HCT116 (cell line): ENCODE measurements at regions not wholly inside any gene's neighbourhood (a gene's known extent, or its start where the extent isn't known, plus 50 kb on each side); places are given as distances from the start of the nearest gene placed in this dataset.

Experiments used
- ATAC-seq: fragments of 200-7000 bp; cut with Tn5 transposase; 2 replicates; pipeline ENCODE4 v1.9.1; 2020; ENCODE audit warnings: mild to moderate bottlenecking, moderate library complexity
- BruUV-seq: library from RNA; stranded (reverse); fragments of 400-500 nt; replicated peaks from 2 replicates; lab custom pipeline; 2021; lab: Mats Ljungman, UMichigan
- CTCF ChIA-PET: fragments of 300-600 bp; sonication (Branson Sonifier 250); formaldehyde crosslinking; loops from one replicate; lab custom pipeline; 2021; ENCODE audit warnings: antibody characterized with exemption; lab: Charles Lee
- POLR2A ChIA-PET: fragments of 300-600, 350-600 bp; sonication (Branson Sonifier 250); formaldehyde crosslinking; loops from one replicate; lab custom pipeline; 2021; ENCODE audit warnings: antibody characterized with exemption; lab: Charles Lee
- RAD21 ChIA-PET, 2 experiments: fragments of 300-600 bp; sonication (Branson Sonifier 250); formaldehyde crosslinking; loops; one replicate each; lab custom pipeline; 2023; ENCODE audit warnings: low total read pairs in 2 of 2; ENCODE audit not compliant: uncharacterized antibody in 2 of 2, unreplicated experiment in 2 of 2, low non-redundant PET in 1 of 2; lab: Charles Lee
- DNase-seq: peaks from one replicate; pipeline ENCODE4 v3.0.0-alpha.2; 2010; ENCODE audit warnings: low read depth, low spot score
- H2AFZ ChIP-seq: fragments of 200-600 bp; shearing (Covaris generic), sonication (generic); 2 replicates; pipeline ENCODE4 v1.6.1; 2017; ENCODE audit warnings: low read depth, mixed run types, mixed read lengths, antibody characterized with exemption, low read length; ENCODE audit not compliant: poor library complexity, severe bottlenecking
- H3K27ac ChIP-seq: 2 replicates; pipeline ENCODE4 v1.5.1; 2012; ENCODE audit warnings: low read depth, low read length
- H3K27me3 ChIP-seq: fragments of 200-600 bp; sonication (generic); 2 replicates; pipeline ENCODE4 v1.6.1; 2016; ENCODE audit warnings: mixed run types, low read length, mixed read lengths; ENCODE audit not compliant: insufficient read depth
- H3K36me3 ChIP-seq, 2 experiments: fragments of 200-500 bp in 1 of 2; fragments of 200-600 bp in 1 of 2; sonication (Bioruptor generic) in 1 of 2; sonication (generic) in 1 of 2; 2 replicates each; pipeline versions ENCODE4 v1.5.1 to v1.6.1; 2014 to 2016; ENCODE audit warnings: low read length in 2 of 2, inconsistent platforms in 1 of 2, mixed read lengths in 1 of 2, mixed run types in 1 of 2; ENCODE audit not compliant: insufficient read depth in 2 of 2, control insufficient read depth in 1 of 2
- H3K4me1 ChIP-seq, 2 experiments: fragments of 200-600 bp in 1 of 2; sonication (generic) in 1 of 2; 2 replicates each; pipeline versions ENCODE4 v1.5.1 to v1.6.1; 2012 to 2017; ENCODE audit warnings: low read length in 2 of 2, inconsistent platforms in 1 of 2, mild to moderate bottlenecking in 1 of 2, mixed read lengths in 1 of 2, mixed run types in 1 of 2, moderate library complexity in 1 of 2; ENCODE audit not compliant: insufficient read depth in 2 of 2, control insufficient read depth in 1 of 2
- H3K4me2 ChIP-seq: fragments of 200-600 bp; sonication (generic); 2 replicates; pipeline ENCODE4 v1.6.1; 2017; ENCODE audit warnings: mixed run types, low read length, mixed read lengths
- H3K4me3 ChIP-seq, 2 experiments: fragments of 200-600 bp in 1 of 2; sonication (generic) in 1 of 2; replicated peaks in 1 of 2; 2 replicates each; pipeline ENCODE4 v1.5.1; 2011 to 2016; ENCODE audit warnings: low read length in 2 of 2, control low read depth in 1 of 2, low read depth in 1 of 2, mild to moderate bottlenecking in 1 of 2, mixed read lengths in 1 of 2, mixed run types in 1 of 2
- H3K79me2 ChIP-seq: fragments of 200-600 bp; sonication (generic); 2 replicates; pipeline ENCODE4 v1.6.1; 2017; ENCODE audit warnings: mild to moderate bottlenecking, mixed run types, low read length, moderate library complexity, mixed read lengths; ENCODE audit not compliant: insufficient read depth
- H3K9ac ChIP-seq: fragments of 200-600 bp; sonication (generic); 2 replicates; pipeline ENCODE4 v1.6.1; 2016; ENCODE audit warnings: low read length, mixed read lengths
- H3K9me2 ChIP-seq: fragments of 200-600 bp; sonication (generic), shearing (Covaris generic); 2 replicates; pipeline ENCODE4 v1.6.1; 2017; ENCODE audit warnings: mixed run types, mild to moderate bottlenecking, moderate library complexity; ENCODE audit not compliant: insufficient read depth
- H3K9me3 ChIP-seq, 2 experiments: fragments of 200-500 bp in 1 of 2; fragments of 200-600 bp in 1 of 2; sonication (Bioruptor generic) in 1 of 2; sonication (generic) in 1 of 2; 2 replicates each; pipeline ENCODE4 v1.6.1; 2014 to 2017; ENCODE audit warnings: low read length in 2 of 2, mixed read lengths in 2 of 2, inconsistent platforms in 1 of 2, low read depth in 1 of 2, mild to moderate bottlenecking in 1 of 2, mixed run types in 1 of 2, moderate library complexity in 1 of 2; ENCODE audit not compliant: control insufficient read depth in 1 of 2, insufficient read depth in 1 of 2
- H4K20me1 ChIP-seq: fragments of 200-600 bp; sonication (generic), shearing (Covaris generic); 2 replicates; pipeline ENCODE4 v1.6.1; 2017; ENCODE audit warnings: mixed run types, mild to moderate bottlenecking, moderate library complexity; ENCODE audit not compliant: insufficient read depth
- CBX3 ChIP-seq: IDR thresholded peaks from 2 replicates; pipeline ENCODE4 v1.6.1; 2012; ENCODE audit warnings: low read depth
- CEBPB ChIP-seq: IDR thresholded peaks from 2 replicates; pipeline ENCODE4 v1.6.1; 2012; ENCODE audit warnings: low read depth
- EGR1 ChIP-seq: IDR thresholded peaks from 2 replicates; pipeline ENCODE4 v1.6.1; 2012; ENCODE audit warnings: low read depth
- ELF1 ChIP-seq: IDR thresholded peaks from 2 replicates; pipeline ENCODE4 v1.6.1; 2012; ENCODE audit warnings: low read depth, borderline replicate concordance
- EZH2 ChIP-seq: fragments of 200-600 bp; sonication (generic); IDR thresholded peaks from 2 replicates; pipeline ENCODE4 v1.6.1; 2017; ENCODE audit warnings: antibody characterized with exemption, mixed run types
- FOSL1 ChIP-seq: IDR thresholded peaks from 2 replicates; pipeline ENCODE4 v1.6.1; 2012; ENCODE audit warnings: low read depth
- JUND ChIP-seq: IDR thresholded peaks from 2 replicates; pipeline ENCODE4 v1.6.1; 2012
- POLR2A ChIP-seq: IDR thresholded peaks from 2 replicates; pipeline ENCODE4 v1.7.0; 2011; ENCODE audit warnings: borderline replicate concordance; ENCODE audit not compliant: insufficient read depth, insufficient read length; ENCODE audit errors: extremely low read depth
- POLR2AphosphoS5 ChIP-seq: IDR thresholded peaks from 2 replicates; pipeline ENCODE4 v1.6.1; 2011; ENCODE audit warnings: mild to moderate bottlenecking, low read depth, low read length, moderate library complexity
- SIN3A ChIP-seq: IDR thresholded peaks from 2 replicates; pipeline ENCODE4 v1.6.1; 2012; ENCODE audit warnings: low read depth
- SP1 ChIP-seq: IDR thresholded peaks from 2 replicates; pipeline ENCODE4 v1.6.1; 2012; ENCODE audit warnings: low read depth
- SRF ChIP-seq: IDR thresholded peaks from 2 replicates; pipeline ENCODE4 v1.6.1; 2012; ENCODE audit warnings: low read depth
- TCF7L2 ChIP-seq: IDR thresholded peaks from 2 replicates; pipeline ENCODE4 v1.7.0; 2011; ENCODE audit warnings: borderline replicate concordance, inconsistent platforms; ENCODE audit not compliant: insufficient read depth, insufficient read length; ENCODE audit errors: extremely low read depth
- YY1 ChIP-seq: IDR thresholded peaks from 2 replicates; pipeline ENCODE4 v1.6.1; 2011; ENCODE audit warnings: low read length, low read depth, moderate library complexity, mild to moderate bottlenecking; ENCODE audit not compliant: insufficient replicate concordance; ENCODE audit errors: extremely low read depth
- ZFX ChIP-seq: fragments of 450-650 bp; IDR thresholded peaks from 2 replicates; pipeline ENCODE4 v1.6.1; 2017
- intact Hi-C: fragments of 100-400 bp; cut with micrococcal nuclease; formaldehyde crosslinking; loops from 2 replicates; pipeline ENCODE4 v1.10.0; 2022
- TF ChIP-seq, protein P1 (sequence below): IDR thresholded peaks from 2 replicates; pipeline ENCODE4 v1.6.1; 2012; ENCODE audit warnings: low read depth
- TF ChIP-seq, protein P2 (sequence below): IDR thresholded peaks from 2 replicates; pipeline ENCODE4 v1.6.1; 2012

DNA sequence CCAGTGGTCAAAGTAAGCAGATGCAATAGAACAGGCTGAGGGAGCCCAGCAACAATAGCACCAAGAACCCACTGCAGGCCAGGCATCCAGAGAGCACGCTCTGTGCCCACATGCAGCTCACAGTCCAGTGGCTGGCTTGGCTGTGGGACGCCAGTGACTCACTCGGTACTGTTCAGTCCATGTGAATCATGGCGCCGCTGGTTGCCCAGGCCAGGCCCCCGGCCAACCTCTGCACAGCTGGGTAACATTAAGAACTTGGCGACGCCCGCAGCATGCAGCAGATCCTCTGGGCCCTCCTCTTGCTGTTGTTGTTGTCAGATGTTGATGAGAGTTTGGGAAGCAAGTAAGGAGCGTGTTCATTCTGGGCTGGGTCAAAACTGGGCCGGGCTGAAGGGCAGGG is 60.5 kb downstream of the MSX1 start:
- no peak overlapping the region for H3K4me3 ChIP-seq
- H3K9ac ChIP-seq: no peak overlapping the region
- ChIA-PET POLR2A (no interaction called here), CTCF (no interaction called here), RAD21 (no interaction called here)
- no peak overlapping the region for H3K4me2 ChIP-seq
- H3K27me3 ChIP-seq: peaks cover 14% of the 10 kb centered on the region; the same call in 1 of the 2 replicates
- BruUV-seq: no TSS peak
- H3K79me2 ChIP-seq: no peaks in the 10 kb centered on the region
- H4K20me1 ChIP-seq: no peaks in the 10 kb centered on the region
- H3K27ac ChIP-seq: no peak overlapping the region
- no peaks in the 10 kb centered on the region for H3K4me1 ChIP-seq
- intact Hi-C loops: no loop called here
- TF ChIP-seq JUND: no peak
- TF ChIP-seq SP1: no peak
- TF ChIP-seq, protein P1, sequence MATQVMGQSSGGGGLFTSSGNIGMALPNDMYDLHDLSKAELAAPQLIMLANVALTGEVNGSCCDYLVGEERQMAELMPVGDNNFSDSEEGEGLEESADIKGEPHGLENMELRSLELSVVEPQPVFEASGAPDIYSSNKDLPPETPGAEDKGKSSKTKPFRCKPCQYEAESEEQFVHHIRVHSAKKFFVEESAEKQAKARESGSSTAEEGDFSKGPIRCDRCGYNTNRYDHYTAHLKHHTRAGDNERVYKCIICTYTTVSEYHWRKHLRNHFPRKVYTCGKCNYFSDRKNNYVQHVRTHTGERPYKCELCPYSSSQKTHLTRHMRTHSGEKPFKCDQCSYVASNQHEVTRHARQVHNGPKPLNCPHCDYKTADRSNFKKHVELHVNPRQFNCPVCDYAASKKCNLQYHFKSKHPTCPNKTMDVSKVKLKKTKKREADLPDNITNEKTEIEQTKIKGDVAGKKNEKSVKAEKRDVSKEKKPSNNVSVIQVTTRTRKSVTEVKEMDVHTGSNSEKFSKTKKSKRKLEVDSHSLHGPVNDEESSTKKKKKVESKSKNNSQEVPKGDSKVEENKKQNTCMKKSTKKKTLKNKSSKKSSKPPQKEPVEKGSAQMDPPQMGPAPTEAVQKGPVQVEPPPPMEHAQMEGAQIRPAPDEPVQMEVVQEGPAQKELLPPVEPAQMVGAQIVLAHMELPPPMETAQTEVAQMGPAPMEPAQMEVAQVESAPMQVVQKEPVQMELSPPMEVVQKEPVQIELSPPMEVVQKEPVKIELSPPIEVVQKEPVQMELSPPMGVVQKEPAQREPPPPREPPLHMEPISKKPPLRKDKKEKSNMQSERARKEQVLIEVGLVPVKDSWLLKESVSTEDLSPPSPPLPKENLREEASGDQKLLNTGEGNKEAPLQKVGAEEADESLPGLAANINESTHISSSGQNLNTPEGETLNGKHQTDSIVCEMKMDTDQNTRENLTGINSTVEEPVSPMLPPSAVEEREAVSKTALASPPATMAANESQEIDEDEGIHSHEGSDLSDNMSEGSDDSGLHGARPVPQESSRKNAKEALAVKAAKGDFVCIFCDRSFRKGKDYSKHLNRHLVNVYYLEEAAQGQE: no peak
- no peak for TF ChIP-seq FOSL1
- TF ChIP-seq POLR2A: no peak
- no peak for TF ChIP-seq ELF1
- TF ChIP-seq SIN3A: no peak
- TF ChIP-seq ZFX: no peak
- no peak for TF ChIP-seq TCF7L2
- TF ChIP-seq CBX3: no peak
- no peak for TF ChIP-seq SRF
- no peak for TF ChIP-seq POLR2AphosphoS5
- no peak for TF ChIP-seq EZH2
- TF ChIP-seq EGR1: no peak
- TF ChIP-seq, protein P2, sequence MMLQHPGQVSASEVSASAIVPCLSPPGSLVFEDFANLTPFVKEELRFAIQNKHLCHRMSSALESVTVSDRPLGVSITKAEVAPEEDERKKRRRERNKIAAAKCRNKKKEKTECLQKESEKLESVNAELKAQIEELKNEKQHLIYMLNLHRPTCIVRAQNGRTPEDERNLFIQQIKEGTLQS: no peak
- TF ChIP-seq CEBPB: no peak
- TF ChIP-seq YY1: no peak
- DNase-seq (no peak), ATAC-seq (no peak)
- H2AFZ ChIP-seq: no peak overlapping the region
- no peaks in the 10 kb centered on the region for H3K9me2 ChIP-seq
- no peaks in the 10 kb centered on the region for H3K9me3 ChIP-seq
- H3K36me3 ChIP-seq: no peaks in the 10 kb centered on the region
